ES-I3 (cell line): ENCODE measurements at regions not wholly inside any gene's neighbourhood (a gene's known extent, or its start where the extent isn't known, plus 50 kb on each side); places are given as distances from the start of the nearest gene placed in this dataset.

ENCODE experiments used
- H3K36me3 ChIP-seq: 2 replicates; pipeline ENCODE4 v1.6.1; 2013; ENCODE audit warnings: mild to moderate bottlenecking, low read length, control low read depth, moderate library complexity; ENCODE audit not compliant: insufficient read depth
- H3K4me1 ChIP-seq: 2 replicates; pipeline ENCODE4 v1.6.1; 2013; ENCODE audit warnings: mild to moderate bottlenecking, control low read depth, low read length; ENCODE audit not compliant: insufficient read depth
- H3K9ac ChIP-seq: 2 replicates; pipeline ENCODE4 v1.6.1; 2013; ENCODE audit warnings: low read depth, mild to moderate bottlenecking, low read length, moderate library complexity
- H3K9me3 ChIP-seq: 2 replicates; pipeline ENCODE4 v1.6.1; 2013; ENCODE audit warnings: mild to moderate bottlenecking, low read length, moderate library complexity; ENCODE audit not compliant: control insufficient read depth, insufficient read depth

DNA sequence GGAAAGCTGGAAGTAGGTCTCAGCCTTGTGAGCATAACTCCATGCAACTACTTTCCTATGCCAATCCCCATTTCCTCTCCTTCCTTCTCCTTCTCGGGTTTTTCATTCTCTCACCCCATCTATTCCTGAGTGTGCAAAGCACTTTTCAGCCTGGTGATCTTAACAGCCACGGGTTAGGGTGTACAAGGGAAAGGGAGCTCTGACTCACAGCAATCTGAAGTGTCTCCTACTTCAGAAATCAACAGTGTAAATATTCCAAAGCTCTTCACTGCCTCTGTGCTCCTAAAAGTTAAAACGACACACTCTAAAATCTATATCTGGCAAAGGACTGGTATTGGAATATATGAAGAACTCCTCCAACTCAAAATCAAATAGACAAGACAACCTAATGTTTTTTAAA, 268.0 kb upstream of the IRX3 start:
- no peak overlapping the region for H3K9ac ChIP-seq
- H3K9me3 ChIP-seq: no peaks in the 10 kb centered on the region; the same call in none of the 2 replicates
- no peaks in the 10 kb centered on the region for H3K4me1 ChIP-seq
- no peaks in the 10 kb centered on the region for H3K36me3 ChIP-seq

DNA sequence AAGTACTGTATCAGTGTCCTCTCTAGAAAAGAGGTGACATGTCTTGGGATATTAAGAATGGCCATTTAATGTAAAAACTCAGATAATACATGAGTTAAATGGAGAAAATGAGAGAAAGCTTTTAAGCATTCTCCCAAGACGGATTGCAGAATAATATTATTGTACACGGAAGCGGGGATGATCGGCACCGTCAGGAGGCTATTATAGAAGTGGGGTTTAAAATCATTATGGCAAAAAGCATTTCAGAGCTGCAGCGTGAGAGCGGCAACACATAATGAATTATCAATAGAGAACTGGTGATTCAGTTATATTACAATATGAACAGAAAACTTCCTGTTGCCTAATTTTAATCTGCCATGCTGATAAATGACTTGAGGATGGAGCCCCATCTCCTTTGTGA, 261.7 kb upstream of the IRX3 start:
- no peaks in the 10 kb centered on the region for H3K4me1 ChIP-seq
- no peaks in the 10 kb centered on the region for H3K36me3 ChIP-seq
- H3K9ac ChIP-seq: no peak overlapping the region
- no peaks in the 10 kb centered on the region; the same call in 1 of the 2 replicates for H3K9me3 ChIP-seq

DNA sequence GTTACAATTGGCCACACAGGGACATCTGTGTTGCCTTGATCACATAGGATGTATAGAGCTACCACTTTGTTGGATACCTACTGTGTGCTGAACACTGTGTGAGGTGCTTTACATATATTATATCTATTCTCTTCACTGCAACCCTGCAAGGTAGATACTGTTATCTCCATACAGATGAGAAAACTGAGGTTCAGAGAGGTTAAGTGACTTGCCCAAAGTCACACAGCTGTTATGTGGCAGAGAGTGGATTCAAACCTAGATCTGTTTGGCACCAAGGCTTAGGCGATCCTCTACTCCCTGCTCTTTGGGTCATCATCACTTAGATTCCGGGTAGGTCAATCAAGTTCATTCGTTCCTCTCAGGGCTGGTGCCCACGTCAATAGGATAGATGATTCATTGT, 260.5 kb upstream of the IRX3 start:
- no peaks in the 10 kb centered on the region for H3K36me3 ChIP-seq
- no peaks in the 10 kb centered on the region; the same call in 1 of the 2 replicates for H3K9me3 ChIP-seq
- H3K9ac ChIP-seq: no peak overlapping the region
- H3K4me1 ChIP-seq: no peaks in the 10 kb centered on the region

DNA sequence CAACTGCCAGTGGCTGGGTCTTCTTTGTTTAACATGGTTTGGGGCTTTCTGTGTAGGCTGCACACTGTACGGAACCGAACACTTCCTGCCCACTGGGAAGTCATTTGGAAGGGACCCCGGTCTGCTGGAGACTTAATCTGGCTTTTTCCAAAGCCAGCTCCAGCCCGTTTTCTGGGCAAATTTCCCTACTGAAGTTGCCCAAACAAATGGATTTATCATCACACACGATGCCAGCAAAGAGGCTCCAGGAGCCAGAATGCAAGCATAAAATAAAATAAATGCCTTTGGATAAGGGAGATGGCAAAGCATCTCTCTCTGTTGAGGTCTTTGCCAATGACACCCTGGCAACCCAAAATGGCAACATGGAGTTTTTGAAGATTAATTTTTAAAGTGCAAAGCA, 259.9 kb upstream of the IRX3 start:
- Histone ChIP-seq H3K9ac (no peak overlapping the region), H3K4me1 (no peaks in the 10 kb centered on the region), H3K36me3 (no peaks in the 10 kb centered on the region), H3K9me3 (no peaks in the 10 kb centered on the region; the same call in 1 of the 2 replicates)

DNA sequence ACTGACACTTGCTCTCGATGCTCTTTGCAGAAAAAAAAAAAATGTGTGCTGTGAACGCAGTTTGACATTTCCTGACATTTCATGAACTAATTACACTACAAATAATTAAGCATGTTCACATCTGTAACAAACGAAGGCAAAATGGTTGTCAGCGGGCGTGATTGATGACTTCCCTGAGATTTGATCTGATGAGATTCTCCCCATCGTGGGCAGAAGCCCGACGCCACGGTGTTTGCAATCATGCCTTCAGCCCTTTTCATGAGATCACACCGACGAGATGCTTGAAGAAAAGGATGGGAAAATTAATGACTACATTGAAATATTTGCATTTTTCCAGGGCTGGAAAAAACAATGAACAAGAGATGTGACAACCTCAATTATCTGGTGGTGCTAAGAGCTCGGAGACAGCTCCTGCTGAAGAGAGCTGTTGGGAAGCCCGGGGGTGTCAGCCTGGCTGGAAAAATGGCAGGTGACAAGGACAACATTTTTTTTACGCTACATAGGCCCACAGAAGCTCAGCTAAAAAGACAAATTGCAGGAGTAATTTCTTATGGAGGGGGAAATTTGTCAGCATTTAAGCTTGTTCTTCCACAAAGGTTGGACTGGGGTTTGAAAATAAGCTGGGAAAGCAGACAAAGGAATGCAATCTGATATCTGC, 259.4 kb upstream of the IRX3 start:
- Histone ChIP-seq H3K9ac (no peak overlapping the region), H3K36me3 (no peaks in the 10 kb centered on the region), H3K4me1 (no peaks in the 10 kb centered on the region), H3K9me3 (no peaks in the 10 kb centered on the region; the same call in 1 of the 2 replicates)

DNA sequence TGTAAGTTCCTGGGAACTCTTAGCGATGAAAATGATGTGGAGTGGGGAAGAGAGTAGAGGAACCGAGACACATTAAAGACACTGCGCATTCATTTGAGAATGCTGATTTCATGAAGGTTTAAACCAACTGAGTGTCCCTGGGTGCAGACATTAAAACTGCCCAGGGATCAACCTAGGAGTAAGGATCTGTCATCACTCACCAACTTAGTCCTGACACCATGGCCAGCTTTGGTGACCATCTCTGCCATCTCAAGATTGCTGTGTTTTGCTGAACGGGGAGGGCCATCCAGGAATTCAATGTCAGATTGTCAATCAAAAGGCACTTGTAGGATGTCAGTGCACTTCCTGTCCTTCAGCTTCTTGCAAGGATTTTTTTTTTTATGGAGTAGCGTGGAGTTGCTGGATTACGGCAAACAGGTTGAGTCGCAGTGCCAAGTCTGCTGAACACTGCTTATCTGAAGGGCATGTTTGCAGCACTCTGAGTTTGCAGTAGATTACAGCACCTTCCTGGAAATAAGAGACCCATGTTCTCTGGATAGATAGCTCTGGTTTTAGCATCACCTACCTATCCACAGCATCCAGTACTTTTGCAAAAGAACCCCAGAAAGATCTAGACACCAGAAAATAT, 258.1 kb upstream of the IRX3 start:
- no peaks in the 10 kb centered on the region for H3K4me1 ChIP-seq
- no peaks in the 10 kb centered on the region for H3K9me3 ChIP-seq
- H3K9ac ChIP-seq: no peak overlapping the region
- H3K36me3 ChIP-seq: no peaks in the 10 kb centered on the region

DNA sequence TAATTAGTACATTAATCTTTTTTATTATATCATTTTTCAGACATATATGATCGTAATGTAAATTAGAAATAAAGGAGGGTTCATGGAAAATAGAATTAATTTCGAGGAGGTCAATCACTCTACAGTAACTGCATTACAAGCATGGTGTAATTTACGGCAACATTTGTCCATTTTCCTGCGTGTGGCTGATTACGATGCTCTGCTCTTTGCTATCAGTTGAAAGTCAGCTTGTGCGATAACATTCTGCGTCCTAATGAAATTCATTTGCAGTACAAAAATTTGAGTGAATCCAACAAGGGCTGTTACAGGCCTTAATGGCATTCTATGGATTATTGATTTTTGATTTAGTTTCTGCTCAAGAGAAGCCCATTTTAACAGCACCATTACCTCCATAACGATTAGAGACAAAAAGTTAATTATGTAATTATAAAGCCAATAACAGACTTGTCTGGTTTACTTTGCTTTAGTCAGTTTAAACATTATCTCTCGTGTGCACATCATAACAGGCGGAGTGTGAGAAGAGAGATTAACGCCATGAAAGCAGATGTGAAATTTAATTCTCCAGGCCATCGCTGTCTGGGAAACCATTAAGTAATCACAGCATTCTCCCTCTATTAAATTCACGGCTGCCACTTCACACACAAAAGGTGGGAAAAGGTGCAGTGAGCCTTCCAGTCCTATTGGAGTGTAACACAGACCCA, 256.4 kb upstream of the IRX3 start:
- no peaks in the 10 kb centered on the region for H3K9me3 ChIP-seq
- H3K36me3 ChIP-seq: no peaks in the 10 kb centered on the region
- 0 out of 2 replicates have a peak, but pooled peaks cover 2% of the 10 kb centered on the region for H3K4me1 ChIP-seq
- no peak overlapping the region for H3K9ac ChIP-seq

DNA sequence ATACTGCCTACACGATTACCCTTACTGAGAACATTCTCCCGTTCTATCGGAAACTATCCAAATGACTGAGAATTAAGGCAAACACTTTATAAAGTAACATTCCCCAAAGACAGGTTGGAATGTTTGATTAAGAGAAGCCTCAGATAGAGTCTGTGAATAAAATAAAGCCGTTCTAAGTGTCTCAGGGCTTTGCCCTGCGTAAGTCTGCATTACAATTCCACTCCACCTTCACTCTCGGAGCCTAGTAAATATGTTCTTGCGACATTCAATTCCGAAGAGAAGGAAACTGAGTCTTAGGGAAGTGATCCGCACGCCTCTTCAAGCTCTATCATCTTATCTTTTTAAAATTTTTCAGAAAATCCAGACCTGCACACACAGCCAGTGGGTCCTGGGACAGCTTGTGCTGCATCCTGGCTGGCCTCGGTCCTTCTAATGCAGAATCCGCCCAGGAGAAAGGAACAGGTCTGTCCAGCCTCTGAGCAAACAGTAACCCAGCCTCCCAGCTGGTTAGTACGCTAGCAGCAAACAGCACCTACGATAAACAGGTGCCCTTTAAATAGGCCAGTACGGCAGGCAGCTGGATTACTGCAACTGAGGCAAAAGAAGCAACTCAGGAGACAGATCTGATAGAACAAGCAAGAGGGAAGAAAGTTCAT, 254.1 kb upstream of the IRX3 start:
- H3K4me1 ChIP-seq: 0 out of 2 replicates have a peak, but pooled peaks cover 4% of the 10 kb centered on the region
- H3K9ac ChIP-seq: no peak overlapping the region
- no peaks in the 10 kb centered on the region for H3K36me3 ChIP-seq
- H3K9me3 ChIP-seq: no peaks in the 10 kb centered on the region

DNA sequence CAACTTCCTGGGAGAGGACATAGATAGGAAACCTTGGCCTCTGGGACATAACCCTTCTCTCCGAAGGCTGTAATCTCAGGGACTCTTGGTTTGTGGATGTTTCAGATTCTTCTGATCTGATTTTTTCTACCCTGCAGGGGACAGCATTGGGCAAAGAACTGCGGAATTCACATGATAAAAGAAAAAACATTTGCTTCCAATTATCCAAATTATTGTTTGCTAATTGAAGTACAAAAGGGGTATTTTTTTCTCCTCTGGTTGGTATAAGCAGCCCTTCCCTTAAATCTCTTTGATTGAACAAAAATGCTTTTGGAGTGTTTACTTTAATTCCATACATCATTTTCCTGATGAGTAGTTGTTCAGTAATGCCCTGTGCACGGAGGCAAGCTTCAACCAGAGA, 251.7 kb upstream of the IRX3 start:
- H3K9me3 ChIP-seq: no peaks in the 10 kb centered on the region
- H3K9ac ChIP-seq: no peak overlapping the region
- H3K4me1 ChIP-seq: 0 out of 2 replicates have a peak, but pooled peaks cover 4% of the 10 kb centered on the region
- no peaks in the 10 kb centered on the region for H3K36me3 ChIP-seq

DNA sequence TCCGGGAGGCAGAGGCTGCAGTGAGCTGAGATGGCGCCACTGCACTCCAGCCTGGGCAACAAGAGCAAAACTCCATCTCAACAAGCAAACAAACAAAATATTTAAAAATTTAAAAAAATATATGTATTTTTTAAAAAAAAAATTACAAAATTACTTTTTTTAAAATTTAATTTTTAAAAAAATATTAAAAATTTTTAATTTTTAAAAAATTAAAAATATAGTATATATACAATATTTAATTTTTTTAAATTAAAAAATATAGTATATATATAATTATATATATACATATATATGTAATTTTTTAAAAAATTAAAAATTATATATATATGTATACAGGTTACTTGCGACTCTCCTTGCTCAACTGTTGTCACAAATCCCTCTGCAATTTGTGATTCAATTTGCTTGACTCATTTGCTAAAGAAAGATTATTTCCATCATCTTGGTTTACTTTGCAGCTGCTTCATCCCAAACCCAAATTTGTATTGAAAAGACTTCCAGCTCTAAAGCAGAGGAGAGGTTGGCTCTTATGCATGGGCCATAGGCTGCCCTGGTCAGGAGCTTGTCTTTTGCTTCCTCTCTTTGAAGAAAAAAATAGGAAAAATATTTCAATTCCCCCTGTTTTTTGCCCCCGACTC, 247.4 kb upstream of the IRX3 start:
- Histone ChIP-seq H3K9me3 (no peaks in the 10 kb centered on the region), H3K9ac (no peak overlapping the region), H3K36me3 (no peaks in the 10 kb centered on the region), H3K4me1 (0 out of 2 replicates have a peak, but pooled peaks cover 4% of the 10 kb centered on the region)

DNA sequence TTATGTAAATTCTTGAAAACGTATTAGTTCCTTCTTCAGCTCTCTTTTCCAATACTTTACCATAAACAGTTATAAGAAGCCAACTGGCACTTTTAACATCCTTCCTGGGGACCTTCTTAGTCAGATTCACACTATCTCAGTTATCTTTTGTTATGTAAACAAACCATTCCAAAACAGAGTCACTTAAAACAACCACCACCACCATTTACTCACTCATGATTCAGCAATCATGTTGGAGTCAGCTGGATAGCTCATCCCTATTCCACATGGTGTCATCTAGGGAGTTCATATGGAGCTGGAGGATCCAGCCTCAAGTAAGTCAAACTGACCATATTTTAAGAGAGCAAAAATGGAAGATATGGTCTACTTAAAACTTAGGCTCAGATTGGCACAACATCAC, 240.3 kb upstream of the IRX3 start:
- Histone ChIP-seq H3K4me1 (no peaks in the 10 kb centered on the region), H3K36me3 (no peaks in the 10 kb centered on the region), H3K9ac (no peak overlapping the region), H3K9me3 (peaks cover 10% of the 10 kb centered on the region)

DNA sequence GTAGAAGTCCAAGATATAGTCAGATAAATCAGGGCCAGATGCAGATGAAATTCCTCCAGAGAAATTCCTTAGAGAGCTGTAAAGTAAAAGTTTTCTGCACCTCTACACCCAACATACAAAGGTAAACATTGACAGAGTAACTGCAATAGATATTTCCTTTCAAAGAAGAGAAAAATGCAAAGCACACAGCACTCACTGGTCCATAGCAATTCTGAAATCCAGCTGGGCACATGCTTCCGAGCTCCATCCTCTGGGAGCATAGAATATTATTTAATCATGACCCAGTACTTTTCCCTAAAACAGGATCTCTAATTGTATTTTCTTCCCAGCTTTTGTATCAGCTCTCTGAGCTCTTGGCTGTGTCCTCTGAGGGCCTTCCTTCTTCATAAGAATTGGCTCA, 239.5 kb upstream of the IRX3 start:
- H3K4me1 ChIP-seq: no peaks in the 10 kb centered on the region
- H3K9me3 ChIP-seq: peaks cover 10% of the 10 kb centered on the region
- no peak overlapping the region for H3K9ac ChIP-seq
- H3K36me3 ChIP-seq: no peaks in the 10 kb centered on the region

DNA sequence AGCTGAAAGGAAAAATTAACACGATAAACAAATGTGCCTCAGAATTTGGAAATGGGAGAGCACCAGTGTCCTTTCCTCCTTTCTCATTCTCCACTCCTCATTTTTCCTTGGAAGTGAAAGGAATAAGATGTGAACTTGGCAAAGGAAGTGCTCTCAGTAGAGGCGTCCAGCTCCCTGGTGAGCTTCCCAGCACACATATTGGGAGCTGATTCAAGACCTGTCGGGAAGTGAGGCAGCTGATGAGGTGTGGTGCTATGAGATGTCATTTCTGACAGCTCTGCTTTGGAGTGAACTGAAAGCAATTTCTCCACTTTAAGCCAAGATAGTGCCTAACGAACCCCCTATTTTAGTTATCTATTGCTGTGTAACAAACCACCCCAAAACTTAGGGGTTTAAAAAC, 238.5 kb upstream of the IRX3 start:
- no peaks in the 10 kb centered on the region for H3K36me3 ChIP-seq
- H3K9me3 ChIP-seq: peaks cover 10% of the 10 kb centered on the region
- no peak overlapping the region for H3K9ac ChIP-seq
- no peaks in the 10 kb centered on the region; the same call in 1 of the 2 replicates for H3K4me1 ChIP-seq

DNA sequence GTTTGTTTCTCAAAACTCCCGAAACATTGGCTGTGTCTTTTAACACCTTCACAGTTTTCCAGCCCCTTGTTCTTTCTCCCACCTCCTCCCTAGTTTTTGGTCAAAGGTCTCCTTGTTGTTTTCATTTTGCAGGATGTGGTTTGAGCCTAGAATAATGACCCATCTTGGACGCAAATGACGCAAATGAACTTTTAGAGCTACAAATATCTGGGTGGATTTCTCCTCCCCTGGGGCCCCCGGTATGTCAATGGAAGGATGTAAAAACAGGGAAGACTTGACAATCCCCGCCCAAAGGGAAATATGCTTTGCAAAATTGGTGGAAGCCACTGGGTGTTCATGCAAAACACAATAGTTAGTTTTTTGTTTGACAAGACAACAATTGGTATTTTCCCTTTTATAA, 236.0 kb upstream of the IRX3 start:
- peaks cover 10% of the 10 kb centered on the region; the same call in 1 of the 2 replicates for H3K9me3 ChIP-seq
- no peak overlapping the region for H3K9ac ChIP-seq
- no peaks in the 10 kb centered on the region for H3K36me3 ChIP-seq
- H3K4me1 ChIP-seq: no peaks in the 10 kb centered on the region; the same call in 1 of the 2 replicates
